Caco-2 (cell line): ENCODE measurements at regions not wholly inside any gene's neighbourhood (a gene's known extent, or its start where the extent isn't known, plus 50 kb on each side); places are given as distances from the start of the nearest gene placed in this dataset.

Source experiments
- BruUV-seq: library from RNA; stranded (reverse); fragments of 400-500 nt; replicated peaks from 2 replicates; lab custom pipeline; 2021; lab: Mats Ljungman, UMichigan
- CTCF ChIA-PET: fragments of 300-600 bp; sonication (Branson Sonifier 250); formaldehyde crosslinking; loops from one replicate; lab custom pipeline; 2022; ENCODE audit warnings: antibody characterized with exemption; lab: Charles Lee
- POLR2A ChIA-PET: fragments of 300-600 bp; sonication (Branson Sonifier 250); formaldehyde crosslinking; loops from one replicate; lab custom pipeline; 2022; ENCODE audit warnings: antibody characterized with exemption; lab: Charles Lee
- DNase-seq, 2 experiments: peaks; one replicate each; pipeline versions ENCODE4 v3.0.0 to v3.0.0-alpha.2; 2020 to 2022
- H3K27me3 ChIP-seq: replicated peaks from 2 replicates; pipeline ENCODE4 v1.6.0; 2011; ENCODE audit warnings: low read length; ENCODE audit not compliant: control insufficient read depth, insufficient read depth
- H3K36me3 ChIP-seq: 2 replicates; pipeline ENCODE4 v1.5.1; 2011; ENCODE audit warnings: low read length; ENCODE audit not compliant: control insufficient read depth, insufficient read depth
- H3K4me1 ChIP-seq: fragments of 250-450 bp; sonication (Bioruptor Pico); 2 replicates; pipeline ENCODE4 v1.5.1; 2020; ENCODE audit warnings: mild to moderate bottlenecking
- H3K4me3 ChIP-seq: 2 replicates; pipeline ENCODE4 v1.5.1; 2011; ENCODE audit warnings: low read depth, mild to moderate bottlenecking, control low read depth, low read length
- H3K9me3 ChIP-seq: fragments of 250-450 bp; sonication (Bioruptor Pico); 2 replicates; pipeline ENCODE4 v1.5.1; 2020; ENCODE audit warnings: mild to moderate bottlenecking, moderate library complexity
- H3K27ac Mint-ChIP-seq: one replicate; pipeline ENCODE4 v1.8.0; 2022; ENCODE audit warnings: mixed read lengths; ENCODE audit not compliant: unreplicated experiment
- H3K27me3 Mint-ChIP-seq: one replicate; pipeline ENCODE4 v1.8.0; 2022; ENCODE audit warnings: mixed read lengths; ENCODE audit not compliant: insufficient read depth, unreplicated experiment
- H3K36me3 Mint-ChIP-seq: one replicate; pipeline ENCODE4 v1.8.0; 2022; ENCODE audit warnings: mild to moderate bottlenecking, mixed read lengths; ENCODE audit not compliant: insufficient read depth, unreplicated experiment
- H3K4me1 Mint-ChIP-seq: one replicate; pipeline ENCODE4 v1.8.0; 2022; ENCODE audit warnings: low read depth, mixed read lengths; ENCODE audit not compliant: unreplicated experiment
- H3K4me3 Mint-ChIP-seq: one replicate; pipeline ENCODE4 v1.8.0; 2022; ENCODE audit warnings: mild to moderate bottlenecking, moderate library complexity, mixed read lengths; ENCODE audit not compliant: unreplicated experiment
- H3K9me3 Mint-ChIP-seq: one replicate; pipeline ENCODE4 v1.8.0; 2022; ENCODE audit warnings: mixed read lengths; ENCODE audit not compliant: unreplicated experiment
- intact Hi-C: fragments of 100-400 bp; cut with micrococcal nuclease; formaldehyde crosslinking; loops from one replicate; pipeline ENCODE4 v1.10.0; 2022; ENCODE audit not compliant: unreplicated experiment
- TF ChIP-seq, protein P1 (sequence below), 2 experiments: fragments of 200-600 bp in 1 of 2; IDR thresholded peaks; 1 replicate in 1 of 2; 2 replicates in 1 of 2; pipeline versions ENCODE4 v1.5.1 to v1.8.0; 2011 to 2022; ENCODE audit warnings: antibody characterized with exemption in 1 of 2, control low read depth in 1 of 2, inconsistent platforms in 1 of 2, low read depth in 1 of 2, low read length in 1 of 2, mild to moderate bottlenecking in 1 of 2, moderate library complexity in 1 of 2; ENCODE audit not compliant: insufficient read depth in 1 of 2, severe bottlenecking in 1 of 2, unreplicated experiment in 1 of 2

- no peaks in the 10 kb centered on the region for H3K27me3 ChIP-seq
- H3K36me3 ChIP-seq, result no peaks in the 10 kb centered on the region
- no peak for DNase-seq
- no peaks in the 10 kb centered on the region for H3K9me3 Mint-ChIP-seq
- H3K4me3 Mint-ChIP-seq, result no peak overlapping the region
- peaks cover 3% of the 10 kb centered on the region for H3K27me3 Mint-ChIP-seq
- CTCF ChIA-PET, result no interaction called here
- no peak overlapping the region for H3K27ac Mint-ChIP-seq
- H3K9me3 ChIP-seq, result no peaks in the 10 kb centered on the region
- POLR2A ChIA-PET, result no interaction called here
- no peaks in the 10 kb centered on the region for H3K36me3 Mint-ChIP-seq
- TF ChIP-seq, protein P1, sequence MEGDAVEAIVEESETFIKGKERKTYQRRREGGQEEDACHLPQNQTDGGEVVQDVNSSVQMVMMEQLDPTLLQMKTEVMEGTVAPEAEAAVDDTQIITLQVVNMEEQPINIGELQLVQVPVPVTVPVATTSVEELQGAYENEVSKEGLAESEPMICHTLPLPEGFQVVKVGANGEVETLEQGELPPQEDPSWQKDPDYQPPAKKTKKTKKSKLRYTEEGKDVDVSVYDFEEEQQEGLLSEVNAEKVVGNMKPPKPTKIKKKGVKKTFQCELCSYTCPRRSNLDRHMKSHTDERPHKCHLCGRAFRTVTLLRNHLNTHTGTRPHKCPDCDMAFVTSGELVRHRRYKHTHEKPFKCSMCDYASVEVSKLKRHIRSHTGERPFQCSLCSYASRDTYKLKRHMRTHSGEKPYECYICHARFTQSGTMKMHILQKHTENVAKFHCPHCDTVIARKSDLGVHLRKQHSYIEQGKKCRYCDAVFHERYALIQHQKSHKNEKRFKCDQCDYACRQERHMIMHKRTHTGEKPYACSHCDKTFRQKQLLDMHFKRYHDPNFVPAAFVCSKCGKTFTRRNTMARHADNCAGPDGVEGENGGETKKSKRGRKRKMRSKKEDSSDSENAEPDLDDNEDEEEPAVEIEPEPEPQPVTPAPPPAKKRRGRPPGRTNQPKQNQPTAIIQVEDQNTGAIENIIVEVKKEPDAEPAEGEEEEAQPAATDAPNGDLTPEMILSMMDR (IDR thresholded peaks at IDR 0.05; ENCODE audit: insufficient read depth in 1 of 2, low read depth in 1 of 2, low read length in 1 of 2, severe bottlenecking in 1 of 2, unreplicated experiment in 1 of 2), result no peak
- intact Hi-C loops, result no loop called here
- H3K4me1 Mint-ChIP-seq, result no peaks in the 10 kb centered on the region
- H3K4me1 ChIP-seq, result no peaks in the 10 kb centered on the region; the same call in 1 of the 2 replicates
- H3K4me3 ChIP-seq, result no peak overlapping the region
- no TSS peak for BruUV-seq
Measured at GRCh38 chr13:66210677-66211076, 1019.5 kb downstream of the PCDH9 start.

- Histone ChIP-seq H3K4me1 (no peaks in the 10 kb centered on the region; the same call in 1 of the 2 replicates), H3K4me3 (no peak overlapping the region), H3K36me3 (no peaks in the 10 kb centered on the region), H3K27me3 (no peaks in the 10 kb centered on the region), H3K9me3 (no peaks in the 10 kb centered on the region)
- DNase-seq, result no peak
- H3K36me3 Mint-ChIP-seq, result no peaks in the 10 kb centered on the region
- H3K4me3 Mint-ChIP-seq, result no peak overlapping the region
- intact Hi-C loops, result no loop called here
- no peak overlapping the region for H3K27ac Mint-ChIP-seq
- POLR2A ChIA-PET, result no interaction called here
- TF ChIP-seq, protein P1 (IDR thresholded peaks at IDR 0.05; ENCODE audit: insufficient read depth in 1 of 2, low read depth in 1 of 2, low read length in 1 of 2, severe bottlenecking in 1 of 2, unreplicated experiment in 1 of 2), result no peak
- no peaks in the 10 kb centered on the region for H3K9me3 Mint-ChIP-seq
- no peaks in the 10 kb centered on the region for H3K4me1 Mint-ChIP-seq
- peaks cover 3% of the 10 kb centered on the region for H3K27me3 Mint-ChIP-seq
- BruUV-seq, result no TSS peak
- CTCF ChIA-PET, result no interaction called here
Measured at GRCh38 chr13:66208589-66208988, 1021.5 kb downstream of the PCDH9 start.

- no peak for DNase-seq
- H3K9me3 Mint-ChIP-seq, result no peaks in the 10 kb centered on the region
- no peak overlapping the region for H3K4me3 Mint-ChIP-seq
- peaks cover 3% of the 10 kb centered on the region for H3K27me3 Mint-ChIP-seq
- intact Hi-C loops, result no loop called here
- Histone ChIP-seq H3K36me3 (no peaks in the 10 kb centered on the region), H3K4me3 (no peak overlapping the region), H3K9me3 (no peaks in the 10 kb centered on the region), H3K27me3 (no peaks in the 10 kb centered on the region), H3K4me1 (no peaks in the 10 kb centered on the region; the same call in 1 of the 2 replicates)
- POLR2A ChIA-PET, result no interaction called here
- TF ChIP-seq, protein P1 (IDR thresholded peaks at IDR 0.05; ENCODE audit: insufficient read depth in 1 of 2, low read depth in 1 of 2, low read length in 1 of 2, severe bottlenecking in 1 of 2, unreplicated experiment in 1 of 2), result no peak
- CTCF ChIA-PET, result no interaction called here
- no peaks in the 10 kb centered on the region for H3K4me1 Mint-ChIP-seq
- H3K27ac Mint-ChIP-seq, result no peak overlapping the region
- H3K36me3 Mint-ChIP-seq, result no peaks in the 10 kb centered on the region
- no TSS peak for BruUV-seq
Measured at GRCh38 chr13:66207610-66208009, 1022.5 kb downstream of the PCDH9 start.
